GM06990 (cell line): ENCODE measurements at regions not wholly inside any gene's neighbourhood (a gene's known extent, or its start where the extent isn't known, plus 50 kb on each side); places are given as distances from the start of the nearest gene placed in this dataset.

Experiments used
- DNase-seq: peaks from one replicate; pipeline ENCODE4 v3.0.0-alpha.2; 2011; ENCODE audit not compliant: insufficient read length; ENCODE audit errors: extremely low read depth
- H3K27me3 ChIP-seq: replicated peaks from 2 replicates; pipeline ENCODE4 v1.6.0; 2011; ENCODE audit warnings: low read length; ENCODE audit not compliant: control insufficient read depth, insufficient read depth
- H3K36me3 ChIP-seq: 2 replicates; pipeline ENCODE4 v1.5.1; 2011; ENCODE audit warnings: low read length; ENCODE audit not compliant: control insufficient read depth, insufficient read depth
- H3K4me3 ChIP-seq: replicated peaks from 2 replicates; pipeline ENCODE4 v1.5.1; 2011; ENCODE audit warnings: low read depth, mild to moderate bottlenecking, control low read depth, low read length
- CTCF ChIP-seq: IDR thresholded peaks from 2 replicates; pipeline ENCODE4 v1.5.1; 2011; ENCODE audit warnings: low read length, control low read depth, mild to moderate bottlenecking, inconsistent platforms; ENCODE audit not compliant: insufficient read depth, poor library complexity, severe bottlenecking

GRCh38 chr9:126127591-126127990 is 199.0 kb upstream of the MVB12B start:
- no peak overlapping the region for H3K4me3 ChIP-seq
- TF ChIP-seq CTCF: no peak
- no peaks in the 10 kb centered on the region for H3K27me3 ChIP-seq
- H3K36me3 ChIP-seq: no peaks in the 10 kb centered on the region
- DNase-seq: no peak

DNA sequence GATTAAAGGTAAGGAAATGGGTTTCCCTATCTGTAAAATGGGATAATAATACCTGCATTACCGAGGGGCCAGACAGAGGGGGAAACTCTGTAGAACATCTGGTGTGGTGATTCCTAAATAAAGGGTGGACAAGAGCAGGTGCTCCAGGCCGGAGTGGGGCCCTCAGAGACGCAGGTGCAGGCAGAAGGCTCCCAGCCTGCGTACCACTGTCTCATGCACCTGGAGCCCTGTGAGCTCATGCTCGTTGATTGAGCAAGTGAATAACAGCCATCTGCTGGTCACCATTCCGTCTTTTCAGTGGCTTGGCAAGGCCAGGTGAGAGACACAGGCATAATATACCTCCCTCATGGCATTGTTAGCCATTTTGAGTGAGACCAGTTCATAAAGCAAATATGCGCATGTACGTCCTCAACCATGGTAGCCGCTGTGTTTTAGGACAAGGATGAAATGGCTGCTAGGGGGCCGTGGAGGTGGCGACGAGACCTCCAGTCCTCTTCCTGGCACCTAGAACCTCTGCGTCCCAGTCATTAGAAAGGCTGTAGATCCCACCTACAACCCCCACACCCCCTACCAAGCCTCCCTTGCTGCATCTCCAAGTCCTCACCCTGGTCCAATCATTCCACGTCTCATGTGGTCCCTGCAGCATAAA is 198.0 kb upstream of the MVB12B start:
- Histone ChIP-seq H3K4me3 (no peak overlapping the region), H3K27me3 (no peaks in the 10 kb centered on the region), H3K36me3 (no peaks in the 10 kb centered on the region)
- TF ChIP-seq CTCF: no peak
- no peak for DNase-seq

DNA sequence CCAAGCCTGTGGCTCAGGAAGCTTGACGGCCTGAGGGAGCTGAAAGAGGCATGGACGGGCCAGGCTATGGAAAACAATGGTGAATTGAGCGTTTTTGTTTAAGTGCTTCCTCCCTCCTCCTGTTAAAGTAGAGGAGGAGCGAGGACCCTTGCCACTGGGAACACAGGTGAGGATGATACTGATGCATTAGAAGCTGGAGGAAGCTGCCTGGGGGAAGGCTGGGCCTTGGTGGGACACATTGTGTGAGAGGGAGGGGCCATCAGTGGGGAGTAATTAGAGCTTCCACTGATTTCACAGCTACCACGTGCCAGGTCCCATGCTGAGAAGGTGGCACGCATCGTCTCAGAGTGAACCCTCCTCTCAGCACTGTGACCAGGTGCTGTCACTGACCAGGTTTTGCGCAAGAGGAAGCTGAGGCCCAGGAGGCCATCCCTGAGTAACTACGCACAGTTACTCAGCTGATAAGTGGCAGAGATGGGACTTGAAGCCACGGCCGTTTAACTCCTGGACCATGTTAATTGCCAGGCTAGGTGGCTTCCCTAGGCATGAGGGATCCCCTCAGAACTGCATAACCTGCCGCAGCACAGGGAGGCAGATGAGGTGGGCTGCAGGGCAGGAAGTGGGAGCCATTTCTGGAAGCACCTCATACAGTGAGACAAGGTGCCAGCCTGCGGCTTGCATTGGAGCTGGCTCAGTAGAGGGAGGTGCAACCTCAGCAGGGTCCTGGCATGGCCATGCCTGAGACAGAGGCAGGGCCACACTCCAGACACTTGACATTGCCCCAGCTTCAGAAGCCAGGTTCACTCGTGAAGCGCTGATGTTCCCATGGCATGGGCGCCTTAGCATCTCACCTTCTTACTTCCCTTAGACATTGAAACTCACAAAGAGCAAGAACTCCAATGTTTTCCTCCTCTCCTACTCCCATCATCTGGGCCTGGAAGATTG is 195.3 kb upstream of the MVB12B start:
- no peaks in the 10 kb centered on the region for H3K27me3 ChIP-seq
- TF ChIP-seq CTCF: no peak

GRCh38 chr9:126132746-126133145 is 193.9 kb upstream of the MVB12B start:
- Histone ChIP-seq H3K4me3 (no peak overlapping the region), H3K36me3 (no peaks in the 10 kb centered on the region), H3K27me3 (no peaks in the 10 kb centered on the region)
- DNase-seq: no peak
- no peak for TF ChIP-seq CTCF

More for the DNA sequence above, 195.3 kb upstream of the MVB12B start:
- Histone ChIP-seq H3K36me3 (no peaks in the 10 kb centered on the region), H3K4me3 (no peak overlapping the region)
- DNase-seq: no peak

DNA sequence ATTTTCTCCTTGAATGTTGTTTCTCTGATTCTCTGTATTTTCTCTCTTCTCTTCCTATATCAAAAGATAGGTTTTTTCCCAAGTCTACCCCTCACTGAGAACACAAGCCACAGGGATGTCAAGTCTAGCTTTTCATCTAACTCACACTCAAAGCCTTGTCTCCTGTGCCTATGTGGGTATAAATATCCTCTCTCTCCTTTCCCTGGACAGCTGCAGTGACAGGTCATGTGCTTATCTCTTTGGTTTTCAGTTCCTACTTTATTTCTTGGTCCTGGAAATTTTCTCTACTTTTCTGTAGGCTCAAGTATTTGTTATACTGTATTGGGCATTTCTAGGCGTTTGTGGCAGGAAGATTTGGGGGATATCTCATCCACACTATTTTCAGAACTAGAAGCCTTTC is 182.4 kb upstream of the MVB12B start:
- no peaks in the 10 kb centered on the region for H3K36me3 ChIP-seq
- no peak for TF ChIP-seq CTCF
- H3K27me3 ChIP-seq: no peaks in the 10 kb centered on the region
- no peak overlapping the region for H3K4me3 ChIP-seq
- no peak for DNase-seq
